ENCODE measurements at regions not wholly inside any gene's neighbourhood (a gene's known extent, or its start where the extent isn't known, plus 50 kb on each side); places are given as distances from the start of the nearest gene placed in this dataset.

DNA sequence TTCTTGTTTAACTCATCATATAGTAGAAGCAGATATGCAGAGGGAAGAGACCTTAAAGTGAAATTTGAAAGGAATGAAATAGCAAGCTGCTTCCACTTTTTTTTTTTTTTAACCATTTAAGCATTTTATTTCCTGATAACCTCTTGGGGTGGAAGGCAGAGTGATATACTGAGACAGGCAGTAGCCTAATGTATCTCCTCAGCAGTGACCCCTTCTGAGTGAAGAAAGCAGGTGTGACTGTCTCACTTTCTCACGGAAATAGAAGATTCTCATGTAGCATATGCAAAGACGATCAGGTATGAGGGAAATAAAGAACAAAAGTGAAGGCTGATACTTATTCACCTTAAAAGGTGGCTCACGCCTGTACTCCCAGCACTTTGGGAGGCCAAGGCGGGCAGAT lies 187.1 kb upstream of the STXBP5 start:
- H3K4me3 ChIP-seq (replicated peaks in 1 of 3; ENCODE audit: insufficient read depth in 1 of 3, low read depth in 2 of 3, low read length in 3 of 3): no peak overlapping the region
- H3K79me2 ChIP-seq (ENCODE audit: insufficient read depth, low read length): no peaks in the 10 kb centered on the region
- no TSS peak for BruUV-seq (replicated peaks)
- TF ChIP-seq DR1 (CRISPR knock-in tag; IDR thresholded peaks at IDR 0.05) (no peak), ZSCAN9 (CRISPR knock-in tag; IDR thresholded peaks at IDR 0.05; ENCODE audit: borderline replicate concordance) (no peak), ZNF292 (CRISPR knock-in tag; IDR thresholded peaks at IDR 0.05; ENCODE audit: borderline replicate concordance, low read depth) (no peak), ARHGAP35 (CRISPR knock-in tag; IDR thresholded peaks at IDR 0.05; ENCODE audit: borderline replicate concordance) (no peak), TARDBP (CRISPR knock-in tag; IDR thresholded peaks at IDR 0.05) (no peak), ZIK1 (CRISPR knock-in tag; IDR thresholded peaks at IDR 0.05; ENCODE audit: borderline replicate concordance, low read depth) (no peak), SMARCC2 (IDR thresholded peaks at IDR 0.05) (no peak), ELF3 (CRISPR knock-in tag; IDR thresholded peaks at IDR 0.05) (no peak), KMT2A (CRISPR knock-in tag; IDR thresholded peaks at IDR 0.05) (no peak), SAP130 (CRISPR knock-in tag; IDR thresholded peaks at IDR 0.05; ENCODE audit: low read depth) (no peak), POLR2A (IDR thresholded peaks at IDR 0.05; ENCODE audit: insufficient read depth in 1 of 2, low read depth in 2 of 2, low read length in 2 of 2) (no peak)
- TF ChIP-seq, protein P1, sequence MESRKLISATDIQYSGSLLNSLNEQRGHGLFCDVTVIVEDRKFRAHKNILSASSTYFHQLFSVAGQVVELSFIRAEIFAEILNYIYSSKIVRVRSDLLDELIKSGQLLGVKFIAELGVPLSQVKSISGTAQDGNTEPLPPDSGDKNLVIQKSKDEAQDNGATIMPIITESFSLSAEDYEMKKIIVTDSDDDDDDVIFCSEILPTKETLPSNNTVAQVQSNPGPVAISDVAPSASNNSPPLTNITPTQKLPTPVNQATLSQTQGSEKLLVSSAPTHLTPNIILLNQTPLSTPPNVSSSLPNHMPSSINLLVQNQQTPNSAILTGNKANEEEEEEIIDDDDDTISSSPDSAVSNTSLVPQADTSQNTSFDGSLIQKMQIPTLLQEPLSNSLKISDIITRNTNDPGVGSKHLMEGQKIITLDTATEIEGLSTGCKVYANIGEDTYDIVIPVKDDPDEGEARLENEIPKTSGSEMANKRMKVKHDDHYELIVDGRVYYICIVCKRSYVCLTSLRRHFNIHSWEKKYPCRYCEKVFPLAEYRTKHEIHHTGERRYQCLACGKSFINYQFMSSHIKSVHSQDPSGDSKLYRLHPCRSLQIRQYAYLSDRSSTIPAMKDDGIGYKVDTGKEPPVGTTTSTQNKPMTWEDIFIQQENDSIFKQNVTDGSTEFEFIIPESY (CRISPR knock-in tag; IDR thresholded peaks at IDR 0.05): no peak
- TF ChIP-seq, protein P2, sequence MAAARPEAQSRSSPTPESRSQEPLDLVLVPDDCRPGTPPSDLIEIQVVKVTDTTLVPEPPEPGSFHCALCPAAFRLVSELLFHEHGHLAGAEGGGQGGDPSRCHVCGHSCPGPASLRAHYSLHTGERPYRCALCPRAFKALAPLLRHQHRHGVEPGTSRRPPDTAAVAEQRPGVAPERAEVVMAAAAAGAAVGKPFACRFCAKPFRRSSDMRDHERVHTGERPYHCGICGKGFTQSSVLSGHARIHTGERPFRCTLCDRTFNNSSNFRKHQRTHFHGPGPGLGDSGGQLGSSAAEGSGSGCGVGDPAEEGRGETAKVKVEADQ (CRISPR knock-in tag; IDR thresholded peaks at IDR 0.05; ENCODE audit: borderline replicate concordance): no peak
- TF ChIP-seq, protein P3, sequence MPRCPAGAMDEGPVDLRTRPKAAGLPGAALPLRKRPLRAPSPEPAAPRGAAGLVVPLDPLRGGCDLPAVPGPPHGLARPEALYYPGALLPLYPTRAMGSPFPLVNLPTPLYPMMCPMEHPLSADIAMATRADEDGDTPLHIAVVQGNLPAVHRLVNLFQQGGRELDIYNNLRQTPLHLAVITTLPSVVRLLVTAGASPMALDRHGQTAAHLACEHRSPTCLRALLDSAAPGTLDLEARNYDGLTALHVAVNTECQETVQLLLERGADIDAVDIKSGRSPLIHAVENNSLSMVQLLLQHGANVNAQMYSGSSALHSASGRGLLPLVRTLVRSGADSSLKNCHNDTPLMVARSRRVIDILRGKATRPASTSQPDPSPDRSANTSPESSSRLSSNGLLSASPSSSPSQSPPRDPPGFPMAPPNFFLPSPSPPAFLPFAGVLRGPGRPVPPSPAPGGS (CRISPR knock-in tag; IDR thresholded peaks at IDR 0.05): no peak
- TF ChIP-seq, protein P4, sequence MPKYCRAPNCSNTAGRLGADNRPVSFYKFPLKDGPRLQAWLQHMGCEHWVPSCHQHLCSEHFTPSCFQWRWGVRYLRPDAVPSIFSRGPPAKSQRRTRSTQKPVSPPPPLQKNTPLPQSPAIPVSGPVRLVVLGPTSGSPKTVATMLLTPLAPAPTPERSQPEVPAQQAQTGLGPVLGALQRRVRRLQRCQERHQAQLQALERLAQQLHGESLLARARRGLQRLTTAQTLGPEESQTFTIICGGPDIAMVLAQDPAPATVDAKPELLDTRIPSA (CRISPR knock-in tag; IDR thresholded peaks at IDR 0.05; ENCODE audit: borderline replicate concordance): no peak
- H3K36me3 ChIP-seq (replicated peaks in 1 of 2; ENCODE audit: control insufficient read depth in 1 of 2, insufficient read depth in 2 of 2, low read length in 2 of 2): no peaks in the 10 kb centered on the region
- 0 out of 5 replicates have a peak, but pooled peaks cover 0 to 3% of the 10 kb centered on the region in 2 experiments for H3K27me3 ChIP-seq (ENCODE audit: control insufficient read depth in 1 of 2, insufficient read depth in 2 of 2, low read length in 2 of 2)
- no peaks in the 10 kb centered on the region for H3K9me3 ChIP-seq (ENCODE audit: low read length)
- ChIA-PET POLR2A (no interaction called here), CTCF (ENCODE audit: low intra/inter-chr PET ratio, low total read pairs) (interaction anchor here (0.6 kb wide), 1 partner anchor 26 kb away, joined by 3 read pairs; no protein-coding TSS in a partner anchor)
- in situ Hi-C loops (cut with HindIII; ENCODE audit: extremely low pct_ligation_motif_present, low pct_unique_long_range_greater_than_20kb): no loop called here
- intact Hi-C loops (cut with micrococcal nuclease; ENCODE audit: unreplicated experiment): no loop called here
- no peak for ATAC-seq
- no peak overlapping the region for H3K9ac ChIP-seq (ENCODE audit: insufficient read depth, low read depth, low read length)
- no peak for FAIRE-seq
- H4K20me1 ChIP-seq (ENCODE audit: insufficient read depth, low read length): no peaks in the 10 kb centered on the region
- H3K4me1 ChIP-seq (ENCODE audit: insufficient read depth, low read length): no peaks in the 10 kb centered on the region
- H2AFZ ChIP-seq (ENCODE audit: low read length): no peak overlapping the region
- DNase-seq (ENCODE audit: low spot score): no peak
- WGBS (ENCODE audit: low lambda C conversion rate): 35% methylated on average over 4 of the region's 4 CpGs
- H3K4me2 ChIP-seq (ENCODE audit: low read depth, low read length): no peak overlapping the region
- H3K27ac ChIP-seq (ENCODE audit: extremely low read length, insufficient read depth, low read length): no peak overlapping the region
